Prostate gland (tissue), 2 donors: ENCODE measurements at regions not wholly inside any gene's neighbourhood (a gene's known extent, or its start where the extent isn't known, plus 50 kb on each side); places are given as distances from the start of the nearest gene placed in this dataset.

Experiments used
- DNase-seq: peaks from one replicate; pipeline ENCODE4 v3.0.0-alpha.2; 2019; ENCODE audit warnings: low spot score
- H3K27ac ChIP-seq, 2 donors: fragments of 200-600 bp; sonication (generic); 2 replicates each; pipeline ENCODE4 v1.5.1; 2017 to 2019
- H3K27me3 ChIP-seq: fragments of 200-600 bp; sonication (generic); replicated peaks from 2 replicates; pipeline ENCODE4 v1.5.1; 2019; ENCODE audit not compliant: insufficient read depth
- H3K36me3 ChIP-seq, 2 donors: fragments of 200-600 bp; sonication (generic); 1 replicate in 1 of 2; 2 replicates in 1 of 2; pipeline versions ENCODE4 v1.5.1 to v1.8.1; 2017 to 2019
- H3K4me1 ChIP-seq: fragments of 200-600 bp; sonication (generic); replicated peaks from 2 replicates; pipeline ENCODE4 v1.5.1; 2019
- H3K4me3 ChIP-seq, 2 donors: fragments of 200-600 bp; sonication (generic); 2 replicates each; pipeline ENCODE4 v1.5.1; 2017 to 2019
- H3K9me3 ChIP-seq: fragments of 200-600 bp; sonication (generic); 2 replicates; pipeline ENCODE4 v1.5.1; 2017
- CTCF ChIP-seq, 4 experiments: fragments of 200-600 bp in 2 of 4; fragments of 450-650 bp in 2 of 4; sonication (generic) in 2 of 4; IDR thresholded peaks; 1 replicate in 3 of 4; 2 replicates in 1 of 4; pipeline ENCODE4 v1.5.1; 2016 to 2019; ENCODE audit warnings: antibody characterized with exemption in 4 of 4, mild to moderate bottlenecking in 2 of 4, moderate library complexity in 2 of 4
- POLR2A ChIP-seq: fragments of 450-650 bp; IDR thresholded peaks from one replicate; pipeline ENCODE4 v1.6.1; 2016; ENCODE audit warnings: antibody characterized with exemption, mild to moderate bottlenecking
- POLR2AphosphoS5 ChIP-seq: sonication (generic); formaldehyde crosslinking; IDR thresholded peaks from one replicate; pipeline ENCODE4 v1.6.1; 2017; ENCODE audit warnings: antibody characterized with exemption
- WGBS: methylation state at CpG from one replicate; pipeline ENCODE4 v1.1.5; 2018; 5-methylcytosine and 5-hydroxymethylcytosine counted together
- intact Hi-C: fragments of 100-400 bp; cut with DNase I; formaldehyde crosslinking; loops from one replicate; pipeline ENCODE4 v1.14.2; 2022

- no peaks in the 10 kb centered on the region for H3K9me3 ChIP-seq
- no peak for DNase-seq
- intact Hi-C loops, result no loop called here
- no peak overlapping the region for H3K4me3 ChIP-seq
- no peaks in the 10 kb centered on the region for H3K27me3 ChIP-seq
- TF ChIP-seq CTCF (IDR thresholded peaks at IDR 0.05) (no peak), POLR2A (no peak), POLR2AphosphoS5 (no peak)
- no peaks in the 10 kb centered on the region for H3K4me1 ChIP-seq
- H3K27ac ChIP-seq, result no peak overlapping the region
- WGBS, result 15% methylated on average over 3 of the region's 3 CpGs
- no peaks in the 10 kb centered on the region for H3K36me3 ChIP-seq
These were observed 86.1 kb upstream of the ITPRID2 start for GRCh38 chr2:181805228-181806038.

- Histone ChIP-seq H3K4me3 (no peak overlapping the region), H3K27me3 (no peaks in the 10 kb centered on the region), H3K27ac (no peak overlapping the region), H3K4me1 (no peaks in the 10 kb centered on the region), H3K9me3 (no peaks in the 10 kb centered on the region), H3K36me3 (no peaks in the 10 kb centered on the region)
- 7% methylated on average over 1 of the region's 1 CpG for WGBS
- DNase-seq, result no peak
- intact Hi-C loops, result no loop called here
- TF ChIP-seq POLR2A (no peak), CTCF (IDR thresholded peaks at IDR 0.05) (no peak), POLR2AphosphoS5 (no peak)
These were observed 85.5 kb upstream of the ITPRID2 start for GRCh38 chr2:181806039-181806392.

GRCh38 chr2:181807526-181807925 lies 84.0 kb upstream of the ITPRID2 start:
- no peaks in the 10 kb centered on the region for H3K36me3 ChIP-seq
- WGBS, result 81% methylated on average over 2 of the region's 2 CpGs
- no peaks in the 10 kb centered on the region for H3K4me1 ChIP-seq
- H3K27me3 ChIP-seq, result no peaks in the 10 kb centered on the region
- H3K4me3 ChIP-seq, result no peak overlapping the region
- H3K27ac ChIP-seq, result no peak overlapping the region
- intact Hi-C loops, result no loop called here
- no peak for DNase-seq
- H3K9me3 ChIP-seq, result no peaks in the 10 kb centered on the region
- TF ChIP-seq CTCF (IDR thresholded peaks at IDR 0.05), result no peak
- no peak for TF ChIP-seq POLR2A
- no peak for TF ChIP-seq POLR2AphosphoS5

- TF ChIP-seq POLR2A (no peak), CTCF (IDR thresholded peaks at IDR 0.05) (no peak), POLR2AphosphoS5 (peak; percentile 91)
- intact Hi-C loops, result no loop called here
- Histone ChIP-seq H3K9me3 (no peaks in the 10 kb centered on the region), H3K27me3 (no peaks in the 10 kb centered on the region), H3K36me3 (no peaks in the 10 kb centered on the region), H3K27ac (peak overlapping the region; percentile 73 to 75), H3K4me3 (no peak overlapping the region), H3K4me1 (no peaks in the 10 kb centered on the region)
- DNase-seq, result peak; percentile 70
- 29% methylated on average over 9 of the region's 9 CpGs for WGBS
These were observed 80.5 kb upstream of the ITPRID2 start for GRCh38 chr2:181810823-181811695.
